PC-9 (cell line): ENCODE measurements at regions not wholly inside any gene's neighbourhood (a gene's known extent, or its start where the extent isn't known, plus 50 kb on each side); places are given as distances from the start of the nearest gene placed in this dataset.

Experiments
- EZH2 ChIP-seq: fragments of 200-600 bp; sonication (generic); IDR thresholded peaks from 2 replicates; pipeline ENCODE4 v1.8.0; 2017; ENCODE audit warnings: antibody characterized with exemption, low read depth
- TF ChIP-seq, protein P1 (sequence below): fragments of 200-600 bp; sonication (generic); conservative IDR thresholded peaks from 2 replicates; pipeline ENCODE4 v1.6.1; 2017; ENCODE audit warnings: mixed run types, antibody characterized with exemption, mild to moderate bottlenecking, moderate library complexity

DNA sequence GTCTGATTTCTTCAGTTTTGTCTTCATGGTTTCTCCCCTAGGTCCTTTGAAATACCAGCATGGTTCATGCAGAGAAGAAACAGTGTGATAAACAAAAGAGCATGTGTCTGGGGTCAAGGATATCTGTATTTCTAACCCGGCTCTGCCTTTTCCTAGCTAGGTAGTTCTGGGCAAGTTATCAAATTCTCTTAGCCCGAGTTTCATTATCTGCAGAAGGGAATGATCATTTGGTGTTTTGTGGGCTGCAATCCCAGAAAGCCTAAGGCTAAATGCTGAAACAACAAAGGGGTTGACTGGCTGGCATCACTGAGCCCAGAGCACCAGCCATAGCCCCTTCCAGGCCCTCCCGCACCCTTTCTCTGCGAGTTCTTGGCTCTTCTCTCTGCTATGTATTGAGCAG is 51.7 kb upstream of the DAPL1 start:
- TF ChIP-seq, protein P1, sequence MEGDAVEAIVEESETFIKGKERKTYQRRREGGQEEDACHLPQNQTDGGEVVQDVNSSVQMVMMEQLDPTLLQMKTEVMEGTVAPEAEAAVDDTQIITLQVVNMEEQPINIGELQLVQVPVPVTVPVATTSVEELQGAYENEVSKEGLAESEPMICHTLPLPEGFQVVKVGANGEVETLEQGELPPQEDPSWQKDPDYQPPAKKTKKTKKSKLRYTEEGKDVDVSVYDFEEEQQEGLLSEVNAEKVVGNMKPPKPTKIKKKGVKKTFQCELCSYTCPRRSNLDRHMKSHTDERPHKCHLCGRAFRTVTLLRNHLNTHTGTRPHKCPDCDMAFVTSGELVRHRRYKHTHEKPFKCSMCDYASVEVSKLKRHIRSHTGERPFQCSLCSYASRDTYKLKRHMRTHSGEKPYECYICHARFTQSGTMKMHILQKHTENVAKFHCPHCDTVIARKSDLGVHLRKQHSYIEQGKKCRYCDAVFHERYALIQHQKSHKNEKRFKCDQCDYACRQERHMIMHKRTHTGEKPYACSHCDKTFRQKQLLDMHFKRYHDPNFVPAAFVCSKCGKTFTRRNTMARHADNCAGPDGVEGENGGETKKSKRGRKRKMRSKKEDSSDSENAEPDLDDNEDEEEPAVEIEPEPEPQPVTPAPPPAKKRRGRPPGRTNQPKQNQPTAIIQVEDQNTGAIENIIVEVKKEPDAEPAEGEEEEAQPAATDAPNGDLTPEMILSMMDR, result no peak
- TF ChIP-seq EZH2, result no peak
